Right hindlimb (tissue), 1 donor: ENCODE measurements at regions not wholly inside any gene's neighbourhood (a gene's known extent, or its start where the extent isn't known, plus 50 kb on each side); places are given as distances from the start of the nearest gene placed in this dataset.

Source experiments
- DNase-seq: peaks from one replicate; pipeline ENCODE4 v3.0.0-alpha.2; 2018

DNA sequence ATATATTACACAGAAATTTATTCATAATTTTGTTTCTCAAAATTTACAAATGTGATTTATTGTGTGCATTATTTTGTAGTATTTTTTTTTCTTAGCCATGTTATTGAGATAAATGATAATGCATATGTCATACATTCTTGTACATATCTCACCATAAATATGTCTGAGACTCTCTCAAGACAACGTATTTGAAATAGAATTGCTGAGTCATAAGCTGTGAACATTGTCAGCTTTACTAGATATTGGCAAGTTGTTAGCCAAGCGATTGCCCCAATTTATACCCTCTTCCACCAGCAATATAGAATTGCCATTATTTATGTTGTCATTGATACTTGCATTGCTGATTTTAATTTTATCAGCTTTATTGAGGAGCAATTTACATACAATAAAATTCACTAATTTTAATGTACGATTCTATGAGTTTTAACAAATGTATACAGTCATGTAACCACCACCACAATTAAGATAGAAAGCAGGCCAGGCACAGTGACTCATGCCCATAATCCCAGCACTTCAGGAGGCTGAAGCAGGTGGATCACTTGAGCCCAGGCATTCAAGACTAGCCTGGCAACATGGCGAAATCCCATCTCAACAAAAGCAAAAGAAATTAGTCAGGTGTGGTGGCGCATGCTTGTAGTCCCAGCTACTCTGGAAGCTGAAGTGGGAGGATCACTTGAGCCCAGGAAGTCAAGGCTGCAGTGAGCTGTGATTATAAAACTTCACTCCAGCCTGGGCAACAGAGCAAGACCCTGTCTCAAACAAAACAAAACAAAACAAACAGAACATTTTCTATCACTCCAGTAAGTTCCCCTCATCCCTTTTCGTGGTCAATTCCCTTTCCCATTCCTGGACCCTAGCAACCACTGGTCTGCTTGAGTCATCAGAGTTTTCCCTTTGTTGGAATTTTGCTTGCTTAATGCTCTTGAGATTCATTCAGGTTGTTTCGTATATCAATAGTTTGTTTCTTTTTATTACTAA lies 373.1 kb downstream of the MFSD1 start:
- DNase-seq, result no peak

DNA sequence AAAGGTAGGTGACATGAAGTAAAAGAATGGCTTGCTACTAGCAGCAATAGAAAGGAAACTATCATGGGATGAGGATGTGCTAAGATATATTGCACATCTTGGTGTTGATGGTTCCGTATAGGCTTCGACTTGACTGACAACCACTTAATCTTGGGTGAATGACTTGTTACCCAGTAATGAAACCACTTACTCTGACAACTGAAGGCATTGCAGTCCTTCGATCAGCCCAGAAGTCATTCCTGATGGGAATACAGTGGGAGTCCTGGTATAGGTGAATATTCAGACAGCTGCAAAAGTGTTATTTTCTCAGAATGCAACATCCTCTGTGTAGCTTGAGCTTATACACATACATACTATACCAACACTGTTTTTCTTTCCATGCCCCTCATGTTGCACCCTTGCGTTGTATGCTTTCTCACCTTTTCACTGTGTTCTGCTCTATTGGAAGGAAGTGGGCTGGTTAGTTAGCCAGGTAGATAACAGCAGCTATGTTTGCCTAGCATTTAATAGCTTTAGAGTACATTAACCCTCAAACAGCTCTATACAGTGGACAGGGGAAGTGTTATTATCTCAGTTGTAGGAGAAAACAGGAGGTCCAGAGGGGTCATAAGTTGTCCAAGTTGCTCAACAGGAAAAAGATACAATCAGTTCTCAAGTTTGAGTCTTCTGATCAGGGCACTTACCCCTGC lies 376.5 kb downstream of the MFSD1 start:
- DNase-seq, result no peak

DNA sequence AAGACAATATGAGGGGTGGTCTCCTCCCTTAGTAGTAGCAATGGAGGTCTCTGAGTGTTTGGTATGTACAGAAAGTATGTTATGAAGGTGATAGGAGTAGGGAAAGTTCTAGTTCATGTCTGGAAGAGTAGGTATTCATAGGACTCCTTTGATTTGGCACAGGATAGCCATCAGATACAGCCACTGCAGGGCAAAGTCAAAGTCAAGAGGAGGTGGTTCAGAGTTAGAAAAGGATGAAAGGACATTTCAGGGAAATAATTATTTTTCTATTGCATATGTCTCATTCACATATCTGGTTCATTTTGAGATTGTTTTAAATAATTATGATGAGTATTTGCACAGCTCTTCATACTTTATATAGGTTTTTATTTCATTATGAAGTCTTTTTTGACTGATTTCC lies 381.1 kb downstream of the MFSD1 start:
- DNase-seq, result no peak

DNA sequence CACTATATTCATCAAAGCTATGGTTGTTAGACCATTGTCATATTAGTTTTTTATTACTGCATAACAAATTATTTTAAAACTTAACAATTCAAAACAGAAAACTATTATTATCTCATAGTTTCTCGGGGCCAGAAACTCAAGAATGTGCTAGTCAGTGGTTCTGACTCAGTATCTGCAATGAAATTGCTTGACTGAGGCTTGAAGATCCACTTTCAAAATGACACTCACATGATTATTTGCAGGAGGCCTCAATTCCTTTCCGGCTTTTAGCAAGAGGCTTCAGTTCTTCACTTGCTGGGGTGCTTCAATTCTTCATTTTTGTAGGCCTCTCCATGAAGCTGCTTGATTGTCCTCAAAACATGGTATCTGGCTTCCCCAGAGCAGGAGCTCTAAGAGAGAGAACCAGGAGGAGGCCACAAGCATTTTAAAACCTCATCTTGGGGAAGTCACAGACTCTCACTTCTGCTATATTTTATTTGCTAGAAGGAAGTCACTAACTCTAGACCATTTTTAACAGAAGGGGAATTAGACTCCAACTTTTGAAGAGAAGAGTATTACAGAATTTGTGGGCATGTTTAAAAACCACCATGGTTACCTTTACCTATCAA lies 383.7 kb downstream of the MFSD1 start:
- DNase-seq, result no peak

DNA sequence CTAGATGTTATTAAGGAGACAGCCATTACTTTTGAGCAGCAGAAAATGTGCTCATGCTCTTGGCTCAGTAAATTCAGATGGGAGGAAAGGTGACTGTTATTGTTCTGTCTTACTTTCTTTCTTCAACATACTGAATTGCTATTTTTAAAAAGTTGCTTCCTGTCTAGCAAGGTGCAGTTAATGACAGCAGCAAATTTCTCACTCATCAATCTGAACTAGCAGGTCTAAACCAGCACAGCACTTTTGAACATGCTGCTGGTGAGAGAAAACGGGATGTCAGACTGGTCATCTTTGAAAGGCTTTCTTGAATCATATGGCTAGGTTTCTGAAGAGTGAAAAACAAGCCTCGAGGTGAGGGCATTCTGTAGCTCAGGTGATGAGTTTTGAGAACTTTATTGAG lies 384.7 kb downstream of the MFSD1 start:
- no peak for DNase-seq

DNA sequence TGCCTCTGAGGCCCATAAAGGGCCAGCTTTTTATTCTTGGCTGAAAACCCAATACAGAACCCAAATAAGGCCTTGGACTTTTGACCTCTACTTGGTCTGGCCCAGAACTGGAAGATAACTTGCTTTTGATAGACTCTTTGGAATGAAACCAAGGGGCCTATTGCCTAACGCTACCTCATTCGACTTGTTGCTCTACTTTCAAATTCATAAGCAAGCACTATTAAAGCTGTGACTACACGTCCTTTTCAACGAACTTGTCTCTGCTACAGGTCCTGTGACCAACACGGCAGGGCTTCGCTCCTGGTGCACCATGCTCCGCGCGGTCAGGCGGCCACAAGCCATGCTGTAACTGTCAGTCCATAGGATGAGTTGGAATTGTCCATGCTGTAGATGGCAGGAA lies 385.4 kb downstream of the MFSD1 start:
- DNase-seq, result no peak

DNA sequence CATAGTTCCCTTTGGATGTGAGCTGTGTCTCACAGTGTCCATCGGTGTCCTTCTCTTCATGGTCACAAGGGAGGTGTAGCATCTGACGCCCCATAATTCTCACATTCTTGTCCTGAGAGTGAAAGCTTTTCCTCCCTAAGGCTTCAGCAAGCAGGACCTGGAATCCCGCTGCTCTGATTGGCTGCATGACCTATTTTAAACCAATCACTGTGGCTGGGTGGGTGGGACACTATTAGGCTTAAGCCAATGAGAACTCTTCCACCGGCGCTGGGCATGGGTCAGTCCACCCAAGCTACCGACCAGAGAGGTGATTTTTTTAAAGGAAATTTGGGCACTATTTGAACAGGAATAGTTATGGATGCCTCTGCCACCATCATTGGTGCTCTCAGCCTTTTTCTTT lies 385.9 kb downstream of the MFSD1 start:
- no peak for DNase-seq

DNA sequence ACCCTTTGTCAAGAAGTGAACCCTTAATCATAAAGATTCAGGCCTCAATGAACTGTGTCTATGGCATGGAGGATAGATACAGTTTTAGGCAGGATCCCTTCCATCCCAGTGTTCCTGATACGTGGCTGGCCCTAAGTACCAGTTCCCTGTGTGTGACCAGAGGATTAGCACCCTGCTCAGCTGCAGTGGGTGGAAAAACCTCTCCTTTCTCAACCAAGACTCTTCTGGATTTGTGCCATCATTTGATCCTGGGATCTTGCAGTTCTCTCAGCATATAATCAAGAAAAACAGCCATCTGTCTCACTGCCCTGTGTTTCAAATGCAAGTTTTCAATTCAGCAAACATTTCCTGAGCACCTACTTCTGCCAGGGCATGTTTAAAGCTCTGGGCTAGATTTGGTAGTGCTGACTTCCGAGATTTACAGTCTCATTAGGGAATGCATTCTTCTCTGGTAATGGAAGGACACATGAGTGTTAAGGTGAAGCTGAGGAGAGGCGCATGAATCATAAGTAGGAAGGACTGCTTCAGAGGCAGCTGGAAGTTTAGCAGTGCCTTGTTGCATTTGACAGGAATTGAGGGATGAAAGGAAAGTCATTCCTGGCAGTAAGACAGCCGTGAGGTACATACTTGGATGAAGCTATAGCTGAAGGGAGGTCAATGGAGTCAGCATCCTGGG lies 388.3 kb downstream of the MFSD1 start:
- no peak for DNase-seq

DNA sequence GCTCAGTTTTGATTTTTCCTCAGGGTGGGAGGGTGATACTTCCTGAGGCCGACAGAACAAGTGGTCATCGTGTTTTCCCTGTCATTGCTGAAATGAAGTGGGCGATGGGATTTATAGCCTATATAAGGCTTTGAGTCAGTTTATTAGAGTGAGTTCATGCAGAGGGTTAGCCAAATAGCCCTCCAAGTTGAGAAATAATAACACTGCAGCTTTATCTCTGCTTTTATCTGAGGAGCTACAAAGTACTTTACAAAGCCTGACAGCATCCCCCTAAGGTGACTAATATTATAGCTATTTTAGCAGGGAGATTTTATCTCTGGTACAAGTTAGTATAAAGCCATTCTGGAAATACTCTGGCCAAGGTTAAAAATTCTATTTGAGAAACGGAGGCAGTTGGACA lies 389.6 kb downstream of the MFSD1 start:
- DNase-seq, result no peak

DNA sequence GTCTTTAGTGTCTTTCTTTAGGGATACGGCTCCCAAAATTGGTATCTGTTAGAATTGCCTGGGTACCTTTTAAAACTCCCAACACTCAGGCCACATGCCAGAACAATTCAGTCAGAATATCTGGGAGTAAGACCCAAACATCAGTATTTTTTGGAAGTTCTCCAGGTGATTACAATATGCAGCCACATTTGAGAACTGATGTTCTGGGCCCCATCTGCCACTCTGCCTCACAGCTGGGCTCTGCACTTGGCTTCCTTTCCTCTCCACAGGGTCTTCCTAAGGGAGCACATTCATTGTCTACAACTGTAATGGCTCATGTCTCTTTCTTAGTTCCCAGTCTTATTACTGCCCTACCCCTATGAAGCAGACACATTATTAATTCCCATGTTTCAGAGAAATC lies 394.5 kb downstream of the MFSD1 start:
- DNase-seq, result no peak

DNA sequence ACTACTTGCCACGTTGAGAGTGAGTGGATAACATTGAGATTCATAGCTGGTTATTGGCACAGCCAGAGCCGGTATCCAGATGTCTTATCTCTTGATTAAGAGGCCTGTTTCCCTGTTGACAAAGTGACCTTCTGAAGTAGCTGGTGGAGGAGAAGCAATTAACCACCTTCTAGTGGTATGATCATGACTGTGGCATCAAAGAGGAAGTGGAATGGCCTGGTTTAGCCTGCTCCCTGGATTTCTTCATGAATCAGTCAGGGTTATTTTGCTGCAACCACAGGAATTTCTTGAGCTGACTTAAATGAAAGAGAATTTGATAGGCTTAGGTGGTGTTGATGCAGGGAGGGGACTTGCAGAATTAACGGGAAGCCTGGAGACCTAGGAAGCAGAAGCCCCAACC lies 398.3 kb downstream of the MFSD1 start:
- DNase-seq, result no peak

DNA sequence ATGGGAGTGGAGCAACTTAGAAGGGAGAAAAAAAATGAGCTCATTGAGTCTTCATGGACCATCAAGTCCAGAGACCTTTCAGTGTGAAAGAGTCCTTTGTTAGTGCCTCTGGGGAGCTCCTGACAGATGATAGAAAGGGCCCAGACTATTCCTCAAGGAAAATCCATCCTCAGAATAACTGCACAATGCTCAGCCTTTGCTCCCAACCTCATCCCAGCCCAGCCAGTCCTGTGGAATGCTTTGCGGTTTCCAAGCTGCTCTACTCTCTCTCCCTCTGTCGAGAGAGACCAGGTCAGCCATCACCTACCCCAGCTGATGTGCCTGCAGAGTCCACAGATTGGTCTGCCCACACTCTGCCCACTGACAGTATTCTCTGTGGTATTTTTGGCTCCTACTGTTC lies 406.2 kb downstream of the MFSD1 start:
- DNase-seq, result no peak

DNA sequence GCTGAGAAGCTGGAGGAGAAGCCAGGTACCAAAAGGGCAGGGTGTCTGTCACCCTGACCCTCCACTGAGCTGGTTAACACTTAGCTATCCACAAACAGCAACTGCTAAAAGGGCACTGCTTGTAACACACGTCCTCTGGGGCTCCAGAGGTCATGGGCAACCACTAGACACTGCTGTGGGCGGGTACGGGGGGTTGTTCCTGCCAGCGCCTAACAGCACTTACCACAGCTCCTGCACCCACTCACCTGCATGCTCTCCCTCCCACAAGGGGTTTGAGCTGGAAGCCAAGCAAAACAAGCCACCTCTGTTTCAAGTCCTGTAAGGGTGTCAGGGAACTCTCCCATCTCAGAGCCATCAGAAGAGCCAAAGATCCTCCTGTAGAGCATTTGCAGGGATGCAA lies 407.6 kb downstream of the MFSD1 start:
- no peak for DNase-seq

DNA sequence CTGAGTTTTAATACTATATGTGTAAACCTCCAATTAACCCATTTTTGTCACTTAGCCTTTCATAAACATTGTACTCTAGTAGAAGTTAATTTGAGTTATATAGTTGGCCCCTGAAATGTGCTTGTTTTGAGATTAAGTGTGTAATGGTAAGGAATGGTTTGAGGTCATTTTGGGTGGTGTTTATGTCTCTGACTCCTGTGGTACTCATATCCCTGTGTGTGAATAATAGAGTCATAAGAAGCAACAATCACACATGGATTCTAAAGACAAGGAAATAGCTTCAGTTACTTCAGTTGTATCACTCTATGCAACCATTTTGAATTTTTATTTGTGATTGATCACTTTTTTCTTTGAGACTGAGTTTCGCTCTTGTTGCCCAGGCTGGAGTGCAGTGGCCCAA lies 408.5 kb downstream of the MFSD1 start:
- no peak for DNase-seq

DNA sequence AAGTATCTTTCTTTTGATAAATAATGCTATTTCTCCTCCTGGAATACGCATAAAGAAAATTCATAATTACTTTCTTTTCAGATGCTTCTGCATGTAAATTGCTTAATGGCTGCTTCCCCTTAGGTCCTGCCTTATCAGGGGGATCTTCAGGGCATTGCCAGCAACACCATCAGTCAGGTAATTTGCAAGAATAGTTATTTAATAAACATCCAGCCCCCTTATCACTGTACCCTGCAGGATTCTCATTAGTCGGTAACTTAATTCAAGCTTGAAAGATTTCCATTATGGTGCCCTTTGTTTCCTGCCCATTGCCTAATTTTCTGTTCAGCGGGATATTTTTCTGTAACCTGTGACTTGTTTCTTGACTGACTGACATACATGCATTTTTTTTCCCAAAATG lies 414.5 kb downstream of the MFSD1 start:
- DNase-seq, result no peak

DNA sequence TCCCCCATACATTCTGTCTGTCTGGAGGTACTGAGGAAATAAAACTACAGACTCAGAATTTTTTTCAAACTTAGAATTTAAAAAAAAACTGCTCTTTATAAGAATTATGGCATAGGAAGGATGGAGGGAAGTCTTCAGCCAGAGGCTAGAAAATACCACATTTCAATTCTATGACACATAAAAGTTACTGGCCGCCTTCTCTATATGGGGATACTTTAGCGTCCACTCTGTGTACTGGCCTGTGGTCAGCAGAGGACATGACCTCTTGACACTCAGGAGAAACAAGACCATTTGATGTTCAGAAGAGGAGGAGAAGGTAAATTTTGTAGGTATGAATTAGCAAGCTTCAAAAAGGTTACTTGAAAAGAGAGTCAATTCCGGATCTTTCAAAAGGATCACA lies 417.4 kb downstream of the MFSD1 start:
- no peak for DNase-seq

DNA sequence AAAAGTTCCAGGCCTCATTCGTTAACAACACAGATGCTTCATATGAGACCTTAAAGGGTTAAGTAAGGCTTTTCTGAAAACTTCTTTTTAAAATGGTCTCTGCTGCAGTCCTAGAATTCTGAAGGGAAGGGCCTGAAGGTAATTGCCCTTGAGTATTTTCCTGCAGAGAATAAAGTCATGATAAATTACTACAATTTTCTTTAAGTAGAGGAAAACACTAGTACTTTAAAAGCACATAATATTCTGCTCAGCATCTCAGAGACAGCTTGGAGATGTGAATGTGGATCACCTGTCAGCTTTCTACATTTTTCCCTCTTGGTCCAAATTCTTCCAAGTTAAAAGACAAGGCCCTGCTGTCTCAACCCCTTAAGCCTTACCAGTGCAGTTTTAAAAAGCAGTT lies 419.5 kb downstream of the MFSD1 start:
- no peak for DNase-seq

DNA sequence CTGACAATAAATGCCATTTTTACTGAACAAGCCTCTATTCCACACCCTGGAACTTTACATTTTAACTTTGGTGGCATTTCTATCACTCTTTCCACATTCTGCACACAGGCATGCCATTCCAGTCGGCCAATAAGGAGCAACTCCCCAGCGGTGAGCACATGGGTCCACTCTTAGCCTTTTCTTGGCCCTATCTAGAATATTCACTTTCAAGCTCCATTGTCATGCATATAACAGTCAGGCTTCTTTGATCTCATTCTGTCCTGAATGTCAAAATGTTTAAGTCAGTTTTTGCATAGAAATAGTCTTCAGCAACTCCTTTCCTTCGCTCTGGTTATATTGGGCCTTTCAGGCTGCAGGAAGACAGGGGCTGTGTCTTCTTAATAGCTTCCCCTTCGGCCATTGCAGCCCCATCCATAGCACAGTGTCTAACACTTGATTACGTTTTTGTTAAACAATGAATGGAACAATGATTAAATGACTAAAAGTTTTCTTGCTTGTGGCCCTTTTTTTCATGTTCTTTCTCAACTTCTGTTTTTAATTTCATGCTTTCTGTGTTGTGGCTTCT lies 427.3 kb downstream of the MFSD1 start:
- DNase-seq, result no peak

DNA sequence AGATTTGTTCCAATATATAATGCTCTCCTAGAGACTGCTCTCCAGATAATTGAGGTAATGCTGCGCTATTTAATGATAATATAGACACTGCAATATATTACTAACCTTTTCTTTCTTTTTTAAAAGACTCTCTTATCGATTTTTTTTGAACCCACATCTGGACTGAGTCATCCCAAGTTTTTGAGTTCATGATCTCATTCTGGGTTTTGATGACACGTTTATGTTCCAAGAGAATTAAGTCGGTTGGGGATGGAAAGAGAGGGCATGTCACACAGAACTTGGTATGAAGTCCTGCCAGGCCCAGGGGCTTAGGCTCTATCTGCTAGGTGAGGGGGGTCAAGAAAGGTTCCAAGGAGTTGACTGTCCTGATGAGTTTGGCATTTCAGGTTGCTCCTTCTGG lies 431.1 kb downstream of the MFSD1 start:
- DNase-seq, result no peak

DNA sequence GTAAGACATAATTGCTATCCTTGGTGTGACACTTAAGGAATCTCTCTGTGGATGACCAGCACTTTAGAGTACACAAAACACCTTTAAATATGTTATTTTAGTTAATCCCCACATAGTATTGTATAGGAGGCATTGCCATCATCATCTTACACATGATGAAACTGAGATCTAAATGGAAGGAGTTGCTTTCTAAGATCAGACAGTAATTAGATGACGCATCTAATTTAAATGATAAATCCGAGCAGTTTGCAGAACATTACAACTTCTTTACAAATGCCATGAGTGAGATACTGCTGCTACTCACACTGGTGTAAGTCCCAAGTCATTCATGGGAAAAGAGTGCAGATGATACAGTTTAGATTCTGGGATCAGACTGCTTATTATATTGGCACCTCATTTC lies 431.9 kb downstream of the MFSD1 start:
- DNase-seq, result no peak

DNA sequence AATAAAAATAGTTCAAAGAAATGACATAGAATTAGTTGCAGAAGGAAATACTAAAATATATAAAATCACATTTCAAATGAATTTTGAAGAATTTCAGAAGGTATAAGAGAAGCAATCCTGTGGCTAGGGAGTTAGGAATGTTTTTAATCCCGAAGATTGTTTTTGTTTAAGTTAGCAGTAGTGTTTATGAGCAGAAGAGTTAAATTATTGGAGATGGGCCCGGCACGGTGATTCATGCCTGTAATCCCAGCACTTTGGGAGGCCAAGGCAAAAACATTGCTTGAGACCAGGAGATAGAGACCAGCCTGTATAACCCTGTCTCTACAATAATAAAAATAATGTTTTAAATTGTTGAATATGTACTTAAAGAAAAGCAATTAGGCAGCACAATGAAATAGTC lies 432.5 kb downstream of the MFSD1 start:
- no peak for DNase-seq

DNA sequence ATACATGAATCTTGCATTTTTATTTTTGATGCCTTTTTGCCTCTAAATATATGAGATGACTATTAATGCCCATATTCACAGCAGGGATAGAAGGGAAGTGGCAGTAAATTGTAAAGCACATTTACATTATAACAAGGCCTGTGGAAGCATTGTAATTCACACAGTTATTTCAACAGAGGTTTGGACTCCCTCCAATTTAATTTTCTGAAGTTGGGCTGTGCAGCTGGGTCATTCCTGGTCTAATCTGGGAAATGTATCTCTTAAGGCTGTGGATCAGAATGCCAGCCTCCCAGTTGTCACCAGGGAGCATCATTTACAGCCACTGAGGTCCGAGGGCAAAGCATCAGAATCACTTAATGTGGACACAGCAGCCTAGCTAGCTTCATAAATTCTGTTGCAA lies 434.5 kb downstream of the MFSD1 start:
- DNase-seq, result no peak

DNA sequence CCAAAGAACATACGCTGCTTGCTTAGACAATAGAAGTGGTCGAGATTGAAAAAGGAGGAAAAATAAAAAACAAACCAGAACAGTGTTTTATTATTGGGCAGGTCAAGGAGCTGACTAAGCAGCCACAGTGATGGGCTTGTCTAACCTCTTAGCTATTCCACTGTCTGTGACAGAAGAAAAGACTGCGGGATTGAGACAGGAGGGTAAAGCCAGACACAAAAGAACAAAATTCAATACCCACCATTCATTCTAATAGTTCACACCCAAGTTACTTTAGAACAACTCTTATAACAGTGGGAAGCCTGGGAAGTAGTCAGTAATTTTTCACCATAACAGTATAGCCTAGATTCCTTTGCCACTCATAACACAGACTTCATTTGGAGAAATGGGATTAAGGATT lies 435.4 kb downstream of the MFSD1 start:
- DNase-seq, result no peak
